ENCODE measurements at regions not wholly inside any gene's neighbourhood (a gene's known extent, or its start where the extent isn't known, plus 50 kb on each side); places are given as distances from the start of the nearest gene placed in this dataset.

DNA sequence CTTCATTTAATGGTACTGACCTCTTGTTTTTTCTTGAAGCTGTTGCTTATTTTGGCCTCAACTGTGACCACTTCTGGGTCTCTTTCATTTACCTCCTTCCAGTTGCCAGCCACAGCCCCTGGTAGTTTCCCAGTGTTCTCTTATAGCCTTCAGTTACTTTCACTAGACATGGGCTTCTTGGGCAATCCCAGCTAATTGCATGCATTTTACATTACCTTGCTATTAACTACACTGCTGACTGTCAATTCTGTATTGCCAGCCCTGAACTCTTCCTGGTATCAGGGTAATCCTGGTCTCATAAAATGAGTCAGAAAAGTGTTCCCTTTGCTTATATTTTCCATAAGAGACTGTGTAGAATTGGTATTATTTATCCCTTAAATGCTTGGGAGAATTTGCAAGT, 195.8 kb upstream of the LARGE1 start:
- TF ChIP-seq, protein P1, sequence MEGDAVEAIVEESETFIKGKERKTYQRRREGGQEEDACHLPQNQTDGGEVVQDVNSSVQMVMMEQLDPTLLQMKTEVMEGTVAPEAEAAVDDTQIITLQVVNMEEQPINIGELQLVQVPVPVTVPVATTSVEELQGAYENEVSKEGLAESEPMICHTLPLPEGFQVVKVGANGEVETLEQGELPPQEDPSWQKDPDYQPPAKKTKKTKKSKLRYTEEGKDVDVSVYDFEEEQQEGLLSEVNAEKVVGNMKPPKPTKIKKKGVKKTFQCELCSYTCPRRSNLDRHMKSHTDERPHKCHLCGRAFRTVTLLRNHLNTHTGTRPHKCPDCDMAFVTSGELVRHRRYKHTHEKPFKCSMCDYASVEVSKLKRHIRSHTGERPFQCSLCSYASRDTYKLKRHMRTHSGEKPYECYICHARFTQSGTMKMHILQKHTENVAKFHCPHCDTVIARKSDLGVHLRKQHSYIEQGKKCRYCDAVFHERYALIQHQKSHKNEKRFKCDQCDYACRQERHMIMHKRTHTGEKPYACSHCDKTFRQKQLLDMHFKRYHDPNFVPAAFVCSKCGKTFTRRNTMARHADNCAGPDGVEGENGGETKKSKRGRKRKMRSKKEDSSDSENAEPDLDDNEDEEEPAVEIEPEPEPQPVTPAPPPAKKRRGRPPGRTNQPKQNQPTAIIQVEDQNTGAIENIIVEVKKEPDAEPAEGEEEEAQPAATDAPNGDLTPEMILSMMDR (IDR thresholded peaks at IDR 0.05; ENCODE audit: low read depth, low read length, missing input control): no peak
- TF ChIP-seq EGR1 (IDR thresholded peaks at IDR 0.05; ENCODE audit: low read depth in 2 of 2) (no peak), SP1 (IDR thresholded peaks at IDR 0.05) (no peak), HNF4G (IDR thresholded peaks at IDR 0.05) (no peak), YY1 (IDR thresholded peaks at IDR 0.05) (no peak)
- TF ChIP-seq, protein P2, sequence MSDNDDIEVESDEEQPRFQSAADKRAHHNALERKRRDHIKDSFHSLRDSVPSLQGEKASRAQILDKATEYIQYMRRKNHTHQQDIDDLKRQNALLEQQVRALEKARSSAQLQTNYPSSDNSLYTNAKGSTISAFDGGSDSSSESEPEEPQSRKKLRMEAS (IDR thresholded peaks at IDR 0.05): no peak
